Astrocyte (in vitro differentiated cells and primary cell): ENCODE measurements at regions not wholly inside any gene's neighbourhood (a gene's known extent, or its start where the extent isn't known, plus 50 kb on each side); places are given as distances from the start of the nearest gene placed in this dataset.

Source experiments
- CTCF ChIP-seq: IDR thresholded peaks from 2 replicates; pipeline ENCODE4 v1.5.1; 2011; ENCODE audit warnings: low read depth, mild to moderate bottlenecking, inconsistent platforms, low read length, moderate library complexity; ENCODE audit not compliant: insufficient read depth
- EZH2 ChIP-seq: IDR thresholded peaks from 2 replicates; pipeline ENCODE4 v1.6.1; 2012; ENCODE audit warnings: mild to moderate bottlenecking, low read length, inconsistent platforms; ENCODE audit not compliant: insufficient read depth

- TF ChIP-seq CTCF (no peak), EZH2 (no peak)
Observed at GRCh38 chr3:150344079-150344759, 63.9 kb upstream of the TSC22D2 start.
